IMR-90 (cell line): ENCODE measurements at regions not wholly inside any gene's neighbourhood (a gene's known extent, or its start where the extent isn't known, plus 50 kb on each side); places are given as distances from the start of the nearest gene placed in this dataset.

Source experiments
- ATAC-seq: fragments of 200-7000 bp; cut with Tn5 transposase; 2 replicates; pipeline ENCODE4 v1.9.1; 2020; ENCODE audit warnings: low read depth, mild to moderate bottlenecking, moderate library complexity
- BruUV-seq: library from RNA; stranded (reverse); fragments of 400-500 nt; replicated peaks from 2 replicates; lab custom pipeline; 2021; lab: Mats Ljungman, UMichigan
- CTCF ChIA-PET: fragments of 300-600 bp; formaldehyde crosslinking; extraction: SDS; loops from one replicate; lab custom pipeline; 2021; ENCODE audit warnings: antibody characterized with exemption; lab: Yijun Ruan, JAX
- POLR2A ChIA-PET: fragments of 300-600 bp; sonication (Branson Sonifier 250); formaldehyde crosslinking; loops from one replicate; lab custom pipeline; 2022; ENCODE audit warnings: antibody characterized with exemption; ENCODE audit not compliant: unreplicated experiment; lab: Charles Lee
- DNase-seq: peaks from one replicate; pipeline ENCODE4 v3.0.0; 2013
- H2AFZ ChIP-seq: replicated peaks from 2 replicates; pipeline ENCODE3; 2013; ENCODE audit warnings: low read length, mild to moderate bottlenecking; ENCODE audit not compliant: poor library complexity
- H2AK5ac ChIP-seq: 2 replicates; pipeline ENCODE4 v1.6.1; 2013; ENCODE audit warnings: low read depth, low read length, inconsistent platforms
- H2AK9ac ChIP-seq: replicated peaks from 2 replicates; pipeline ENCODE3; 2013; ENCODE audit warnings: mild to moderate bottlenecking, low read depth, low read length, moderate library complexity; ENCODE audit not compliant: poor library complexity
- H2BK120ac ChIP-seq: 2 replicates; pipeline ENCODE4 v1.6.1; 2013; ENCODE audit warnings: low read depth, low read length, inconsistent platforms
- H2BK15ac ChIP-seq: 3 replicates; pipeline ENCODE4 v1.6.1; 2013; ENCODE audit warnings: low read depth, low read length, inconsistent platforms
- H2BK20ac ChIP-seq: 2 replicates; pipeline ENCODE4 v1.6.1; 2013; ENCODE audit warnings: low read depth, mild to moderate bottlenecking, inconsistent platforms, low read length, moderate library complexity
- H2BK5ac ChIP-seq: 2 replicates; pipeline ENCODE4 v1.6.1; 2013; ENCODE audit warnings: mild to moderate bottlenecking, low read depth, low read length, inconsistent platforms; ENCODE audit not compliant: poor library complexity, severe bottlenecking
- H3K14ac ChIP-seq: replicated peaks from 2 replicates; pipeline ENCODE4 v1.6.1; 2013; ENCODE audit warnings: low read depth, low read length, inconsistent platforms
- H3K18ac ChIP-seq: 2 replicates; pipeline ENCODE4 v1.6.1; 2013; ENCODE audit warnings: low read depth, low read length, control low read depth
- H3K23ac ChIP-seq: 2 replicates; pipeline ENCODE4 v1.6.1; 2013; ENCODE audit warnings: low read depth, low read length, inconsistent platforms
- H3K27ac ChIP-seq: 2 replicates; pipeline ENCODE4 v1.5.1; 2013; ENCODE audit warnings: mild to moderate bottlenecking, control low read depth, low read length; ENCODE audit not compliant: insufficient read depth
- H3K27me3 ChIP-seq: 2 replicates; pipeline ENCODE4 v1.6.1; 2013; ENCODE audit warnings: low read length; ENCODE audit not compliant: control insufficient read depth, insufficient read depth
- H3K36me3 ChIP-seq: 2 replicates; pipeline ENCODE4 v1.6.1; 2013; ENCODE audit warnings: low read length, mixed read lengths; ENCODE audit not compliant: control insufficient read depth, insufficient read depth
- H3K4ac ChIP-seq: 2 replicates; pipeline ENCODE4 v1.6.1; 2013; ENCODE audit warnings: low read depth, low read length, inconsistent platforms
- H3K4me1 ChIP-seq: 2 replicates; pipeline ENCODE4 v1.6.1; 2013; ENCODE audit warnings: low read length, mixed read lengths; ENCODE audit not compliant: control insufficient read depth, insufficient read depth
- H3K4me2 ChIP-seq: 2 replicates; pipeline ENCODE4 v1.6.1; 2013; ENCODE audit warnings: low read depth, mild to moderate bottlenecking, control low read depth, low read length, moderate library complexity
- H3K4me3 ChIP-seq: 2 replicates; pipeline ENCODE4 v1.5.1; 2013; ENCODE audit warnings: low read depth, mild to moderate bottlenecking, control low read depth, low read length, moderate library complexity; ENCODE audit not compliant: insufficient read depth
- H3K56ac ChIP-seq: 2 replicates; pipeline ENCODE4 v1.6.1; 2013; ENCODE audit warnings: low read length, inconsistent platforms; ENCODE audit not compliant: insufficient read depth; ENCODE audit errors: extremely low read depth
- H3K79me1 ChIP-seq, 2 experiments: 2 replicates each; pipeline ENCODE4 v1.6.1; 2013; ENCODE audit warnings: low read length in 2 of 2, inconsistent platforms in 1 of 2, low read depth in 1 of 2
- H3K9ac ChIP-seq: 2 replicates; pipeline ENCODE4 v1.6.1; 2013; ENCODE audit warnings: low read depth, low read length, control low read depth
- H3K9me1 ChIP-seq: 2 replicates; pipeline ENCODE4 v1.6.1; 2013; ENCODE audit warnings: low read length, inconsistent platforms; ENCODE audit not compliant: insufficient read depth
- H3K9me3 ChIP-seq: 2 replicates; pipeline ENCODE4 v1.6.1; 2013; ENCODE audit warnings: low read length; ENCODE audit not compliant: control insufficient read depth, insufficient read depth
- H4K20me1 ChIP-seq: 2 replicates; pipeline ENCODE4 v1.6.1; 2013; ENCODE audit warnings: low read length, inconsistent platforms; ENCODE audit not compliant: insufficient read depth
- H4K5ac ChIP-seq: 2 replicates; pipeline ENCODE4 v1.6.1; 2013; ENCODE audit warnings: mild to moderate bottlenecking, low read depth, low read length, control low read depth
- H4K8ac ChIP-seq, 2 experiments: 2 replicates each; pipeline ENCODE4 v1.6.1; 2013; ENCODE audit warnings: low read depth in 2 of 2, low read length in 2 of 2, control low read depth in 1 of 2, inconsistent platforms in 1 of 2
- H4K91ac ChIP-seq: 2 replicates; pipeline ENCODE4 v1.6.1; 2013; ENCODE audit warnings: low read depth, low read length, inconsistent platforms; ENCODE audit not compliant: insufficient read depth
- CTCF ChIP-seq: conservative IDR thresholded peaks from 2 replicates; pipeline ENCODE4 v1.5.1; 2012; ENCODE audit warnings: mild to moderate bottlenecking, low read depth, low read length, improper control_type of control experiment
- MAFK ChIP-seq: IDR thresholded peaks from 2 replicates; pipeline ENCODE4 v1.6.1; 2012; ENCODE audit warnings: low read depth, low read length, improper control_type of control experiment
- MXI1 ChIP-seq: IDR thresholded peaks from 2 replicates; pipeline ENCODE4 v1.6.1; 2012; ENCODE audit warnings: low read depth, mild to moderate bottlenecking, low read length, moderate library complexity, borderline replicate concordance
- POLR2A ChIP-seq: IDR thresholded peaks from 2 replicates; pipeline ENCODE4 v1.6.1; 2012; ENCODE audit warnings: mild to moderate bottlenecking, low read depth, low read length
- RCOR1 ChIP-seq: IDR thresholded peaks from 2 replicates; pipeline ENCODE4 v1.6.1; 2012; ENCODE audit warnings: mild to moderate bottlenecking, low read length, improper control_type of control experiment; ENCODE audit not compliant: insufficient replicate concordance
- RFX5 ChIP-seq: IDR thresholded peaks from 2 replicates; pipeline ENCODE4 v1.8.0; 2012; ENCODE audit warnings: low read depth, mild to moderate bottlenecking, low read length, moderate library complexity
- SMC3 ChIP-seq: fragments of 150-350 bp; IDR thresholded peaks from 2 replicates; pipeline ENCODE4 v1.6.1; 2016; ENCODE audit warnings: low read depth, mild to moderate bottlenecking, antibody characterized with exemption, low read length, moderate library complexity
- WGBS, 2 experiments: methylation state at CpG; one replicate each; pipeline versions ENCODE4 v1.1.5 to v1.1.7; 2013; ENCODE audit warnings: missing lambda C conversion rate in 2 of 2; ENCODE audit not compliant: insufficient read length in 1 of 2; ENCODE audit errors: extremely low coverage in 2 of 2; 5-methylcytosine and 5-hydroxymethylcytosine counted together
- dilution Hi-C: fragments of 300-500 bp; cut with HindIII; formaldehyde crosslinking; loops from one replicate; pipeline ENCODE4 v1.14.3; 2018; ENCODE audit warnings: low sequenced_read_pairs; ENCODE audit not compliant: unreplicated experiment
- in situ Hi-C: fragments of 300-500 bp; cut with MboI; formaldehyde crosslinking; loops from 3 replicates; pipeline ENCODE4 v1.14.3; 2019; ENCODE audit warnings: low sequenced_read_pairs, inconsistent platforms, mixed read lengths
- intact Hi-C: fragments of 100-400 bp; cut with micrococcal nuclease; formaldehyde crosslinking; loops from 2 replicates; pipeline ENCODE4 v1.10.0; 2022
- TF ChIP-seq, protein P1 (sequence below): fragments of 150-350 bp; IDR thresholded peaks from 2 replicates; pipeline ENCODE4 v1.6.1; 2017; ENCODE audit warnings: mild to moderate bottlenecking, antibody characterized with exemption, low read length, low read depth
- TF ChIP-seq, protein P2 (sequence below): fragments of 150-350 bp; IDR thresholded peaks from 2 replicates; pipeline ENCODE4 v1.6.1; 2016; ENCODE audit warnings: low read depth, mild to moderate bottlenecking, low read length, moderate library complexity, borderline replicate concordance

DNA sequence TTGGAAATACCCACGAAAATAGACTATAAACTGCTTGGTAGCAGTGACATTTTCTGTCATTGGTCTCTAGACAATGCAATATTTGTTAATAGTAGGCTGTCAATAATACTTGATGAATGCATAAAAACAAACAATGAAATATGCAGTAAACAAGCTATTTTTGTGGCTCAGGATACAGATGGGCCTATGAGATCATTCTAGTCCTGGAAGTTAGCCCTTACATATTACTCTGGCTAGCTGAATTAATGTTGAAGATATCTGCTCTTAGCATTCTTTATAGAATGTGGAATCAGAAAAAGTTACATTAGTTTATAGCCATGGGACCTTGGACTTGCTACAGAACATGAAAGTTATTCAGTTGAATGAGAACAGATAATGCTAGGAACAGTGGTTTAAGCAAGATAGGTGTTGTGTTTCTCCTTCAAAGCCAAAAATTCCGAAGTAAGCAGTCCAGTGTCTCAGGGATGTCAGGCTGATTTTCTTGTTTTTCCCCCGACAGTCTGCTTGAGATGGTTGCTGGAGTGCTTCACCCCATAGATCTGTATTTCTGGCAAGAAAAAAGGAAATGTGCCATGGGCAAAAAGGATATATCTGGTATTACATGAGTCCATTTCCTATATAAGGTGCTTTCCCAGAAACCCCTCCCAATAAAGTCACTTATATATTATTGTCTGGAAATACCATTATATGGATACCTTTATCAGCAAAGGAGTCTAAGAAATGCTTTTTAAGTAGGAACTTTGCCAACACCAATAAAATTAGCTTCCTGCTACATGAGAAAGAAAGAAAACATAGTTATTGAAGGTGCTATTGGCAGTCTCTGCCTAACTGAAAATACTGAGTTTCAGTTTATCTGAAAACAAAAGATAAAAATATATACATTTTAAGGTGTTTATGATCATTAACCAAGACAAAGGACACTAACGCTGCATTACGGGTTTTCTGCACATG lies 619.4 kb upstream of the ATP2B1 start:
- ChIA-PET CTCF (no interaction called here), POLR2A (no interaction called here)
- no peaks in the 10 kb centered on the region for H3K9me1 ChIP-seq
- H2BK15ac ChIP-seq: no peak overlapping the region
- no peak for ATAC-seq
- H2AK9ac ChIP-seq: no peak overlapping the region
- intact Hi-C loops (no loop called here), dilution Hi-C loops (no loop called here), in situ Hi-C loops (no loop called here)
- no peak overlapping the region for H3K4me2 ChIP-seq
- no peaks in the 10 kb centered on the region for H3K9me3 ChIP-seq
- BruUV-seq: no TSS peak
- H2AFZ ChIP-seq: no peak overlapping the region
- no peak overlapping the region for H2AK5ac ChIP-seq
- H3K36me3 ChIP-seq: no peaks in the 10 kb centered on the region
- no peak overlapping the region for H3K27ac ChIP-seq
- no peak overlapping the region for H3K4me3 ChIP-seq
- H4K8ac ChIP-seq: no peak overlapping the region
- no peaks in the 10 kb centered on the region for H3K27me3 ChIP-seq
- WGBS, 2 experiments: 20% methylated on average over 1 of the region's 5 CpGs; no CpG with 5 or more reads in 1 of the 2 experiments
- H3K4ac ChIP-seq: no peak overlapping the region
- H3K14ac ChIP-seq: no peak overlapping the region
- TF ChIP-seq RFX5: no peak
- no peak for TF ChIP-seq CTCF
- TF ChIP-seq MXI1: no peak
- no peak for TF ChIP-seq MAFK
- TF ChIP-seq RCOR1: no peak
- TF ChIP-seq, protein P1, sequence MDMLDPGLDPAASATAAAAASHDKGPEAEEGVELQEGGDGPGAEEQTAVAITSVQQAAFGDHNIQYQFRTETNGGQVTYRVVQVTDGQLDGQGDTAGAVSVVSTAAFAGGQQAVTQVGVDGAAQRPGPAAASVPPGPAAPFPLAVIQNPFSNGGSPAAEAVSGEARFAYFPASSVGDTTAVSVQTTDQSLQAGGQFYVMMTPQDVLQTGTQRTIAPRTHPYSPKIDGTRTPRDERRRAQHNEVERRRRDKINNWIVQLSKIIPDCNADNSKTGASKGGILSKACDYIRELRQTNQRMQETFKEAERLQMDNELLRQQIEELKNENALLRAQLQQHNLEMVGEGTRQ: no peak
- TF ChIP-seq POLR2A: no peak
- TF ChIP-seq, protein P2, sequence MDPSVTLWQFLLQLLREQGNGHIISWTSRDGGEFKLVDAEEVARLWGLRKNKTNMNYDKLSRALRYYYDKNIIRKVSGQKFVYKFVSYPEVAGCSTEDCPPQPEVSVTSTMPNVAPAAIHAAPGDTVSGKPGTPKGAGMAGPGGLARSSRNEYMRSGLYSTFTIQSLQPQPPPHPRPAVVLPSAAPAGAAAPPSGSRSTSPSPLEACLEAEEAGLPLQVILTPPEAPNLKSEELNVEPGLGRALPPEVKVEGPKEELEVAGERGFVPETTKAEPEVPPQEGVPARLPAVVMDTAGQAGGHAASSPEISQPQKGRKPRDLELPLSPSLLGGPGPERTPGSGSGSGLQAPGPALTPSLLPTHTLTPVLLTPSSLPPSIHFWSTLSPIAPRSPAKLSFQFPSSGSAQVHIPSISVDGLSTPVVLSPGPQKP: no peak
- no peak for TF ChIP-seq SMC3
- no peak overlapping the region for H2BK20ac ChIP-seq
- no peak overlapping the region for H2BK5ac ChIP-seq
- no peak overlapping the region for H3K23ac ChIP-seq
- no peaks in the 10 kb centered on the region for H3K79me1 ChIP-seq
- H4K5ac ChIP-seq: no peak overlapping the region
- no peak overlapping the region for H2BK120ac ChIP-seq
- no peaks in the 10 kb centered on the region for H3K4me1 ChIP-seq
- H3K18ac ChIP-seq: no peak overlapping the region
- no peak overlapping the region for H3K56ac ChIP-seq
- no peak overlapping the region for H3K9ac ChIP-seq
- H4K91ac ChIP-seq: no peak overlapping the region
- no peak for DNase-seq
- no peaks in the 10 kb centered on the region for H4K20me1 ChIP-seq
